HT-29 (cell line): ENCODE measurements at regions not wholly inside any gene's neighbourhood (a gene's known extent, or its start where the extent isn't known, plus 50 kb on each side); places are given as distances from the start of the nearest gene placed in this dataset.
"Not testable (repeated sequence)": the region's sequence is repeated elsewhere in the genome, so short reads cannot be mapped to it uniquely, and the experiment has no call there.

Experiments used
- DNase-seq: peaks from one replicate; pipeline ENCODE4 v3.0.0-alpha.2; 2015; ENCODE audit warnings: low spot score

- DNase-seq = no peak
These were observed 157.9 kb downstream of the ZNF664 start for GRCh38 chr12:124130691-124131591.

GRCh38 chr12:124131659-124132058, 158.6 kb downstream of the ZNF664 start:
- no peak for DNase-seq

GRCh38 chr12:124132530-124132929, 159.5 kb downstream of the ZNF664 start:
- DNase-seq = no peak

- no peak for DNase-seq
These were observed 158.1 kb upstream of the RFLNA start for GRCh38 chr12:124136796-124137195.

GRCh38 chr12:124140944-124141486, 153.9 kb upstream of the RFLNA start:
- DNase-seq = no peak

- not testable (repeated sequence) for DNase-seq
These were observed 153.3 kb upstream of the RFLNA start for GRCh38 chr12:124141611-124142010.

GRCh38 chr12:124142395-124143035, 152.4 kb upstream of the RFLNA start:
- no peak for DNase-seq

- DNase-seq = no peak
These were observed 151.2 kb upstream of the RFLNA start for GRCh38 chr12:124143726-124144125.

- no peak for DNase-seq
These were observed 150.2 kb upstream of the RFLNA start for GRCh38 chr12:124144531-124145194.

- DNase-seq = no peak
These were observed 147.9 kb upstream of the RFLNA start for GRCh38 chr12:124147027-124147426.

GRCh38 chr12:124147575-124147974, 147.3 kb upstream of the RFLNA start:
- DNase-seq = no peak

- DNase-seq = no peak
These were observed 146.2 kb upstream of the RFLNA start for GRCh38 chr12:124148481-124149273.

GRCh38 chr12:124149287-124149686, 145.6 kb upstream of the RFLNA start:
- DNase-seq = no peak

- DNase-seq = no peak
These were observed 144.7 kb upstream of the RFLNA start for GRCh38 chr12:124150168-124150567.

GRCh38 chr12:124151583-124151982, 143.3 kb upstream of the RFLNA start:
- DNase-seq = no peak

- no peak for DNase-seq
These were observed 142.2 kb upstream of the RFLNA start for GRCh38 chr12:124152731-124153130.

- DNase-seq = no peak
These were observed 141.5 kb upstream of the RFLNA start for GRCh38 chr12:124153392-124153791.

- DNase-seq = no peak
These were observed 137.5 kb upstream of the RFLNA start for GRCh38 chr12:124157406-124157805.

- no peak for DNase-seq
These were observed 135.2 kb upstream of the RFLNA start for GRCh38 chr12:124159655-124160054.

GRCh38 chr12:124160097-124160756, 134.7 kb upstream of the RFLNA start:
- no peak for DNase-seq

- not testable (repeated sequence) for DNase-seq
These were observed 133.5 kb upstream of the RFLNA start for GRCh38 chr12:124161402-124161801.
